Gastroesophageal sphincter (tissue), 4 donors: ENCODE measurements at regions not wholly inside any gene's neighbourhood (a gene's known extent, or its start where the extent isn't known, plus 50 kb on each side); places are given as distances from the start of the nearest gene placed in this dataset.

Experiments
- ATAC-seq: fragments of 150-250 bp; one replicate; pipeline ENCODE4 v1.9.1; 2016; ENCODE audit warnings: mild to moderate bottlenecking, moderate library complexity
- H3K27ac ChIP-seq, 4 donors: fragments of 200-600 bp; sonication (generic) in 3 of 4; 1 replicate in 3 of 4; 2 replicates in 1 of 4; pipeline ENCODE4 v1.5.1; 2016 to 2019
- H3K27me3 ChIP-seq: fragments of 200-600 bp; sonication (generic); one replicate; pipeline ENCODE4 v1.5.1; 2019
- H3K36me3 ChIP-seq, 2 donors: fragments of 200-600 bp; sonication (generic); one replicate each; pipeline ENCODE4 v1.5.1; 2019; ENCODE audit warnings: control low read depth in 1 of 2
- H3K4me1 ChIP-seq, 3 donors: fragments of 200-600 bp; sonication (generic); 1 replicate in 2 of 3; 2 replicates in 1 of 3; pipeline ENCODE4 v1.5.1; 2016 to 2019; ENCODE audit warnings: control low read depth in 2 of 3
- H3K4me3 ChIP-seq, 2 donors: fragments of 200-600 bp; sonication (generic); one replicate each; pipeline ENCODE4 v1.5.1; 2019; ENCODE audit warnings: mild to moderate bottlenecking in 1 of 2, moderate library complexity in 1 of 2
- H3K9me3 ChIP-seq, 3 donors: fragments of 200-600 bp; sonication (generic); one replicate each; pipeline ENCODE4 v1.5.1; 2017 to 2019; ENCODE audit warnings: control low read depth in 2 of 3
- CTCF ChIP-seq, 4 experiments: fragments of 200-600 bp in 2 of 4; fragments of 450-650 bp in 2 of 4; sonication (generic) in 1 of 4; IDR thresholded peaks; one replicate each; pipeline ENCODE4 v1.5.1; 2017 to 2019; ENCODE audit warnings: antibody characterized with exemption in 4 of 4, mild to moderate bottlenecking in 2 of 4, moderate library complexity in 2 of 4
- EP300 ChIP-seq: sonication (generic); formaldehyde crosslinking; IDR thresholded peaks from one replicate; pipeline ENCODE4 v1.6.1; 2017; ENCODE audit warnings: antibody characterized with exemption, mild to moderate bottlenecking
- POLR2A ChIP-seq, 2 donors: fragments of 450-650 bp; IDR thresholded peaks; one replicate each; pipeline ENCODE4 v1.6.1; 2017; ENCODE audit warnings: antibody characterized with exemption in 2 of 2, mild to moderate bottlenecking in 2 of 2, moderate library complexity in 1 of 2
- POLR2AphosphoS5 ChIP-seq: sonication (generic); formaldehyde crosslinking; IDR thresholded peaks from one replicate; pipeline ENCODE4 v1.6.1; 2017; ENCODE audit warnings: antibody characterized with exemption
- WGBS, 2 donors: methylation state at CpG; one replicate each; pipeline ENCODE4 v1.1.5; 2018; ENCODE audit warnings: low coverage in 1 of 2; 5-methylcytosine and 5-hydroxymethylcytosine counted together

- no peak for ATAC-seq
- WGBS, 2 donors = 80 to 88% methylated on average over 8 to 14 of the region's 17 CpGs
These were observed 104.9 kb downstream of the DACT2 start for GRCh38 chr6:168214586-168215104.

GRCh38 chr6:168213121-168213524 is 106.5 kb downstream of the DACT2 start:
- WGBS, 2 donors = 91 to 100% methylated on average over 1 to 9 of the region's 16 CpGs
- H3K27me3 ChIP-seq = peaks cover 7% of the 10 kb centered on the region
- H3K9me3 ChIP-seq = no peaks in the 10 kb centered on the region
- TF ChIP-seq CTCF (IDR thresholded peaks at IDR 0.05) = no peak
- TF ChIP-seq POLR2A (IDR thresholded peaks at IDR 0.05) = no peak
- no peak for TF ChIP-seq POLR2AphosphoS5
- H3K4me1 ChIP-seq = peaks cover 0 to 12% (median 0%) of the 10 kb centered on the region in 3 donors
- no peak overlapping the region for H3K27ac ChIP-seq
- H3K4me3 ChIP-seq = no peak overlapping the region
- ATAC-seq = no peak
- no peaks in the 10 kb centered on the region for H3K36me3 ChIP-seq

More at GRCh38 chr6:168214586-168215104, 104.9 kb downstream of the DACT2 start:
- Histone ChIP-seq H3K9me3 (no peaks in the 10 kb centered on the region), H3K36me3 (no peaks in the 10 kb centered on the region), H3K27ac (no peak overlapping the region), H3K4me1 (peaks cover 0 to 12% (median 5%) of the 10 kb centered on the region in 3 donors), H3K4me3 (no peak overlapping the region), H3K27me3 (peaks cover 7% of the 10 kb centered on the region)
- TF ChIP-seq CTCF (IDR thresholded peaks at IDR 0.05) (no peak), POLR2A (IDR thresholded peaks at IDR 0.05) (no peak), EP300 (no peak), POLR2AphosphoS5 (no peak)

GRCh38 chr6:168212362-168212761 is 107.2 kb downstream of the DACT2 start:
- WGBS, 2 donors = 100% methylated on average over 3 of the region's 22 CpGs
- Histone ChIP-seq H3K27ac (no peak overlapping the region), H3K9me3 (no peaks in the 10 kb centered on the region), H3K27me3 (peaks cover 7% of the 10 kb centered on the region), H3K4me1 (peaks cover 0 to 12% (median 0%) of the 10 kb centered on the region in 3 donors), H3K36me3 (no peaks in the 10 kb centered on the region), H3K4me3 (no peak overlapping the region)
- TF ChIP-seq POLR2AphosphoS5 (no peak), CTCF (IDR thresholded peaks at IDR 0.05) (no peak), EP300 (no peak), POLR2A (IDR thresholded peaks at IDR 0.05) (no peak)
- no peak for ATAC-seq

GRCh38 chr6:168211681-168212080 is 107.9 kb downstream of the DACT2 start:
- Histone ChIP-seq H3K36me3 (no peaks in the 10 kb centered on the region), H3K9me3 (no peaks in the 10 kb centered on the region), H3K27me3 (peaks cover 7% of the 10 kb centered on the region), H3K4me1 (peaks cover 0 to 5% (median 0%) of the 10 kb centered on the region in 3 donors), H3K4me3 (no peak overlapping the region), H3K27ac (no peak overlapping the region)
- no peak for ATAC-seq
- no peak for TF ChIP-seq CTCF (IDR thresholded peaks at IDR 0.05)
- TF ChIP-seq EP300 = no peak
- TF ChIP-seq POLR2A (IDR thresholded peaks at IDR 0.05) = no peak
- no peak for TF ChIP-seq POLR2AphosphoS5
- 79 to 80% methylated on average over 5 to 7 of the region's 7 CpGs for WGBS, 2 donors
